Tibial artery (tissue), 4 donors: ENCODE measurements at regions not wholly inside any gene's neighbourhood (a gene's known extent, or its start where the extent isn't known, plus 50 kb on each side); places are given as distances from the start of the nearest gene placed in this dataset.

Experiments used
- DNase-seq, 2 donors: peaks; one replicate each; pipeline ENCODE4 v3.0.0-alpha.2; 2019
- H3K27ac ChIP-seq, 2 donors: fragments of 200-600 bp; sonication (generic) in 1 of 2; 1 replicate in 1 of 2; 2 replicates in 1 of 2; pipeline ENCODE4 v1.5.1; 2018 to 2019; ENCODE audit warnings: mild to moderate bottlenecking in 1 of 2
- H3K27me3 ChIP-seq, 2 donors: fragments of 200-600 bp; sonication (generic) in 1 of 2; one replicate each; pipeline versions ENCODE4 v1.5.1 to v1.6.0; 2016 to 2019
- H3K36me3 ChIP-seq, 3 donors: fragments of 200-600 bp; sonication (generic) in 2 of 3; one replicate each; pipeline ENCODE4 v1.5.1; 2016 to 2019; ENCODE audit warnings: mild to moderate bottlenecking in 2 of 3
- H3K4me1 ChIP-seq, 4 donors: fragments of 200-600 bp; sonication (generic) in 2 of 4; 1 replicate in 3 of 4; 2 replicates in 1 of 4; pipeline ENCODE4 v1.5.1; 2016 to 2019
- H3K4me3 ChIP-seq, 2 donors: fragments of 200-600 bp; sonication (generic) in 1 of 2; 1 replicate in 1 of 2; 2 replicates in 1 of 2; pipeline ENCODE4 v1.5.1; 2018 to 2019; ENCODE audit warnings: mild to moderate bottlenecking in 2 of 2
- H3K9me3 ChIP-seq, 3 donors: fragments of 200-600 bp; sonication (generic) in 1 of 3; one replicate each; pipeline ENCODE4 v1.5.1; 2016 to 2019
- CTCF ChIP-seq, 2 experiments: fragments of 200-600 bp in 1 of 2; fragments of 450-650 bp in 1 of 2; IDR thresholded peaks; one replicate each; pipeline ENCODE4 v1.5.1; 2017 to 2019; ENCODE audit warnings: antibody characterized with exemption in 2 of 2, mild to moderate bottlenecking in 1 of 2, moderate library complexity in 1 of 2
- intact Hi-C: fragments of 100-400 bp; cut with DNase I; formaldehyde crosslinking; loops from one replicate; pipeline ENCODE4 v1.15.0; 2023; ENCODE audit warnings: low total_unique reads

- Histone ChIP-seq H3K4me3 (no peak overlapping the region), H3K27ac (no peak overlapping the region), H3K9me3 (no peaks in the 10 kb centered on the region), H3K4me1 (no peaks in the 10 kb centered on the region), H3K36me3 (no peaks in the 10 kb centered on the region), H3K27me3 (peaks cover 0 to 13% of the 10 kb centered on the region in 2 donors)
- no peak for DNase-seq
- intact Hi-C loops: no loop called here
- no peak for TF ChIP-seq CTCF (IDR thresholded peaks at IDR 0.05)
Measured at GRCh38 chr13:111620166-111620565, 299.7 kb downstream of the TEX29 start.

- Histone ChIP-seq H3K4me1 (no peaks in the 10 kb centered on the region), H3K36me3 (no peaks in the 10 kb centered on the region), H3K27ac (no peak overlapping the region), H3K4me3 (no peak overlapping the region), H3K9me3 (no peaks in the 10 kb centered on the region), H3K27me3 (peaks cover 0 to 14% of the 10 kb centered on the region in 2 donors)
- TF ChIP-seq CTCF (IDR thresholded peaks at IDR 0.05): no peak
- intact Hi-C loops: no loop called here
- DNase-seq: no peak
Measured at GRCh38 chr13:111620586-111620985, 300.1 kb downstream of the TEX29 start.

GRCh38 chr13:111621164-111621563, 300.7 kb downstream of the TEX29 start:
- TF ChIP-seq CTCF (IDR thresholded peaks at IDR 0.05): no peak
- no peaks in the 10 kb centered on the region for H3K36me3 ChIP-seq
- H3K4me1 ChIP-seq: no peaks in the 10 kb centered on the region
- no peak overlapping the region for H3K4me3 ChIP-seq
- H3K9me3 ChIP-seq: no peaks in the 10 kb centered on the region
- intact Hi-C loops: no loop called here
- H3K27ac ChIP-seq: no peak overlapping the region
- no peak for DNase-seq
- peaks cover 0 to 14% of the 10 kb centered on the region in 2 donors for H3K27me3 ChIP-seq

GRCh38 chr13:111622051-111622531, 301.6 kb downstream of the TEX29 start:
- no peak for DNase-seq
- TF ChIP-seq CTCF (IDR thresholded peaks at IDR 0.05): no peak
- H3K4me1 ChIP-seq: no peaks in the 10 kb centered on the region
- H3K4me3 ChIP-seq: no peak overlapping the region
- no peaks in the 10 kb centered on the region for H3K36me3 ChIP-seq
- H3K27me3 ChIP-seq: peaks cover 0 to 18% of the 10 kb centered on the region in 2 donors
- intact Hi-C loops: no loop called here
- no peaks in the 10 kb centered on the region for H3K9me3 ChIP-seq
- no peak overlapping the region for H3K27ac ChIP-seq

GRCh38 chr13:111623208-111623607, 302.8 kb downstream of the TEX29 start:
- H3K9me3 ChIP-seq: no peaks in the 10 kb centered on the region
- H3K4me3 ChIP-seq: no peak overlapping the region
- intact Hi-C loops: no loop called here
- no peaks in the 10 kb centered on the region for H3K36me3 ChIP-seq
- no peak for DNase-seq
- TF ChIP-seq CTCF (IDR thresholded peaks at IDR 0.05): no peak
- no peaks in the 10 kb centered on the region for H3K4me1 ChIP-seq
- peaks cover 0 to 22% of the 10 kb centered on the region in 2 donors for H3K27me3 ChIP-seq
- H3K27ac ChIP-seq: no peak overlapping the region
